ENCODE measurements at regions not wholly inside any gene's neighbourhood (a gene's known extent, or its start where the extent isn't known, plus 50 kb on each side); places are given as distances from the start of the nearest gene placed in this dataset.
A peak's percentile ranks its signal among the peaks of the same experiment; 100 is the strongest.

- Histone ChIP-seq H3K27me3 (ENCODE audit: control insufficient read depth, insufficient read depth, low read length) (peaks cover 68% of the 10 kb centered on the region), H3K9me3 (ENCODE audit: control insufficient read depth, insufficient read depth, low read length) (no peaks in the 10 kb centered on the region), H3K36me3 (ENCODE audit: control insufficient read depth, insufficient read depth, low read length) (no peaks in the 10 kb centered on the region), H3K9ac (ENCODE audit: low read depth, low read length) (no peak overlapping the region), H3K4me1 (ENCODE audit: control insufficient read depth, insufficient read depth, low read length) (peaks cover 6% of the 10 kb centered on the region), H3K4me3 (ENCODE audit: low read depth, low read length) (peak overlapping the region; percentile 59)
Observed at GRCh38 chr6:28693751-28694443, 168.2 kb downstream of the GPX5 start.

DNA sequence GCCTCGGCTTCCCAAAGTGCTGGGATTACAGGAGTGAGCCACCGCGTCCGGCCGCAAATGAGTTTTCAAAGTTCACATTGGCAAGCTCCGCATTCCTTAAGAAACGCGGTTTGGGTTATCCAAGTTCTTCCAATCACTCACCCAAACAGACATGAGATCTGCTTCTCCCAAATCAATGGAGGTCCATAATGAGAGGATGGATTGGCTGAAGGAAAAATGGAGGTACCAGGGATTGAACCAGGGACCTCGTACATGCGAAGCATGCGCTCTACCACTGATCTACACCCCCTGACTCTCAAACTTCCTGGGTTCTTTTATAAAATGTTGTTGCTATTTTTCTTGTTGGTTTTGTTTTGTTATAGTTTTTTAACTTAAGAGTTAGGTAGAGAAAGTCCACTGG is 170.0 kb downstream of the GPX5 start:
- peaks cover 66% of the 10 kb centered on the region for H3K27me3 ChIP-seq (ENCODE audit: control insufficient read depth, insufficient read depth, low read length)
- peaks cover 6% of the 10 kb centered on the region for H3K4me1 ChIP-seq (ENCODE audit: control insufficient read depth, insufficient read depth, low read length)
- no peaks in the 10 kb centered on the region for H3K9me3 ChIP-seq (ENCODE audit: control insufficient read depth, insufficient read depth, low read length)
- peak overlapping the region; percentile 40 for H3K4me3 ChIP-seq (ENCODE audit: low read depth, low read length)
- no peaks in the 10 kb centered on the region for H3K36me3 ChIP-seq (ENCODE audit: control insufficient read depth, insufficient read depth, low read length)
- no peak overlapping the region for H3K9ac ChIP-seq (ENCODE audit: low read depth, low read length)

- no peak overlapping the region for H3K9ac ChIP-seq (ENCODE audit: low read depth, low read length)
- no peaks in the 10 kb centered on the region for H3K9me3 ChIP-seq (ENCODE audit: control insufficient read depth, insufficient read depth, low read length)
- peaks cover 6% of the 10 kb centered on the region for H3K4me1 ChIP-seq (ENCODE audit: control insufficient read depth, insufficient read depth, low read length)
- H3K4me3 ChIP-seq (ENCODE audit: low read depth, low read length): peak overlapping the region; percentile 40
- H3K36me3 ChIP-seq (ENCODE audit: control insufficient read depth, insufficient read depth, low read length): no peaks in the 10 kb centered on the region
- peaks cover 66% of the 10 kb centered on the region for H3K27me3 ChIP-seq (ENCODE audit: control insufficient read depth, insufficient read depth, low read length)
Observed at GRCh38 chr6:28696167-28696566, 170.5 kb downstream of the GPX5 start.

DNA sequence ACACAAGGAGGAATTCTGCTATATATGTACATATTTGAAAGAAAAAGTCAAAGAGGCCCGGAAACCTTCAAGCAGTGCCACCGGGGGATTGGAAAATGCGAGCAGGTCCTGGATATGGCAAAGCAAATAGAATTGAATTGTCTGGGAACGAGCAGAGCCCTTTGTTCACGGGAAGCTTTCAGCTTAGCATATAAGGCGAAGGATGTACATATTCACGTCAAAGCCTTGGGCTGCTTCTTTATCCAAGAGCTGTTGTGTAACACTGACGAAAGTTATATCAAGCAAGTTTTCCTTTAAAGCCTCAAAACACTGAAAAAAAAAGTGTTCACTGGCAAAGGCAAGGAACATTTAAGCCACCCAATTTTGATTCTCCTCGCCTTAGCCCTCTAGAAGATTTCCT is 171.0 kb downstream of the GPX5 start:
- H3K36me3 ChIP-seq (ENCODE audit: control insufficient read depth, insufficient read depth, low read length): no peaks in the 10 kb centered on the region
- H3K4me1 ChIP-seq (ENCODE audit: control insufficient read depth, insufficient read depth, low read length): peaks cover 6% of the 10 kb centered on the region
- H3K4me3 ChIP-seq (ENCODE audit: low read depth, low read length): peak overlapping the region; percentile 40
- H3K9ac ChIP-seq (ENCODE audit: low read depth, low read length): no peak overlapping the region
- no peaks in the 10 kb centered on the region for H3K9me3 ChIP-seq (ENCODE audit: control insufficient read depth, insufficient read depth, low read length)
- H3K27me3 ChIP-seq (ENCODE audit: control insufficient read depth, insufficient read depth, low read length): peaks cover 64% of the 10 kb centered on the region

DNA sequence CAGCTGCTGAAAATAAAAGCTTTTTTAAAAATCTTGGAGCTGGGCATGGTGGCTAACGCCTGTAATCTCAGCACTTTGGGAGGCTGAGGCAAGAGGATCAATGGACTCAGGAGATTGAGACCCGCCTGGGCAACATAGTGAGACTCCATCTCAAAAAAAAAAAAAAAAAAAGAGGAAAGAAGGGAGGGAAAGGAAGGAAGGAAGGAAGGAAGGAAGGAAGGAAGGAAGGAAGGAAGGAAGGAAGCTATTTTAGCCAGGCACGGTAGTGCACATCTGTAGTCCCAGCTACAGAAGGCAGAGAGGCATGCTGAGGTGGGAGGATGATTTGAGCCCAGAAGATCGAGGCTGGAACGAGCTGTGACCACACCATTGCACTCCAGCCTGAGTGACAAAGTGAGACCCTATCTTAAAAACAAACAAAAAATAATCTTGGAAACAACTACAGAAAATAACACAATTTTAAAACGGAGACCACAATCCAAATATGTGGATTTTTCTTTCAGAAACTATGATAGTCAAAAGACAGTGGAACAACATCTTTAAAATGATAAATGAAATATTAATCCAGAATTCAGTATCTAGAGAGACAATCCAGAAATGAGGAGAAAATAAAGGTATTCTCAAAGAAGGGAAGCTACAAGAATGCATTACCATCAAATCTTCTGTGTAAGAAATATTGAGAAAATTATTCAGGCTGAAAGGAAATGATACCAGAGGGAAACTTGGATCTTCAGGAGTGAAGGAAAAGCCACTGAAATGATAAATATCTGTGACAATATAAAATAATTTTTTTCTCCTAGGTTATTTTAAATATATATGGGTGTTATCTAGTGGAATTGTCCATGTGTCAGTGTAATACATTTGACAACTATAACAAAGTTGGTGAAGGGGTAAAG is 182.0 kb downstream of the GPX5 start:
- H3K4me3 ChIP-seq (ENCODE audit: low read depth, low read length): no peak overlapping the region
- peaks cover 11% of the 10 kb centered on the region for H3K27me3 ChIP-seq (ENCODE audit: control insufficient read depth, insufficient read depth, low read length)
- no peak overlapping the region for H3K9ac ChIP-seq (ENCODE audit: low read depth, low read length)
- H3K36me3 ChIP-seq (ENCODE audit: control insufficient read depth, insufficient read depth, low read length): no peaks in the 10 kb centered on the region
- no peaks in the 10 kb centered on the region for H3K4me1 ChIP-seq (ENCODE audit: control insufficient read depth, insufficient read depth, low read length)
- no peaks in the 10 kb centered on the region for H3K9me3 ChIP-seq (ENCODE audit: control insufficient read depth, insufficient read depth, low read length)

DNA sequence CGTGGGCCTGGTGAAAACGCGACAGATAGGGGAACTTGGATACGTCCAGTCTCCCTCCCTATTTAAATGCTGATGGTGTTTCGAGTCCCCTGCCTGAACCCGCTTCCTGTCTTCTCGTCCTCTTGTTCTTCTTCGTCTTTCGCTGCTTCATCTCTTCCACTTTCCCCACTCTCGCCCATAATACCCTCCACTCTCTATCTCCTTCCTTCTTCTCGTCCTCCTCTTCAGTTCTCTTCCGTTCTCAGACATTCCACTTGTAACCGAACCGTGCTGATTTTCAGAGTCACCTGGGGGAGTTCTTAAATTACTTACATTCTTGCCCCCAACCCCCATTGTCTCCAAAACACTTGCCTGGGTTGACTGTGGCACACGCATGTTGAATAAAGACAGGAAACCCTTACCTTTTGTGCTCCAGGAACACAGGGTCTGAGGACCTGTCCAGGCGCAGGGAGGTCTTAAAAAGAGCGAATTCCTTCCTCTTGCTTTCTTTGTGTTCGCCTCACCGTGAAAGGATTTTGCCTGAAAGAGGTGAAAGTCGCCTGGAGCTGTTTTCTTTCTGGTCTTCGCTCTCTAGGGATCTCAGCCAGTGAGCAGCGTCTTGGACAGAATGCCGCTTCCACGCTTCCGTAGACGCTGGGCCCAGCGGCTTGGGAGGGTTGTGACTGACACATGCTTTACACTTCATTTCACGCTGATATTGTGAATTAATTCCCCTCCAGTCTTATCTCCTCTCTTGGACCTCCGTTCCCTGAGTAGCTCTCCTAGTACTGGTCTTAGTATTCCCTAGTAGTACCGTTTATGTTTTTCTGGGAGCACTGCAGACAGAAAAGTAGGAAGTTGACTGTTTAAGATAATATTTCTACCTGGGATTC is 184.0 kb downstream of the GPX5 start:
- Histone ChIP-seq H3K9ac (ENCODE audit: low read depth, low read length) (peak overlapping the region; percentile 42), H3K27me3 (ENCODE audit: control insufficient read depth, insufficient read depth, low read length) (peaks cover 11% of the 10 kb centered on the region), H3K9me3 (ENCODE audit: control insufficient read depth, insufficient read depth, low read length) (no peaks in the 10 kb centered on the region), H3K4me3 (ENCODE audit: low read depth, low read length) (peak overlapping the region; percentile 69), H3K36me3 (ENCODE audit: control insufficient read depth, insufficient read depth, low read length) (no peaks in the 10 kb centered on the region), H3K4me1 (ENCODE audit: control insufficient read depth, insufficient read depth, low read length) (no peaks in the 10 kb centered on the region)

DNA sequence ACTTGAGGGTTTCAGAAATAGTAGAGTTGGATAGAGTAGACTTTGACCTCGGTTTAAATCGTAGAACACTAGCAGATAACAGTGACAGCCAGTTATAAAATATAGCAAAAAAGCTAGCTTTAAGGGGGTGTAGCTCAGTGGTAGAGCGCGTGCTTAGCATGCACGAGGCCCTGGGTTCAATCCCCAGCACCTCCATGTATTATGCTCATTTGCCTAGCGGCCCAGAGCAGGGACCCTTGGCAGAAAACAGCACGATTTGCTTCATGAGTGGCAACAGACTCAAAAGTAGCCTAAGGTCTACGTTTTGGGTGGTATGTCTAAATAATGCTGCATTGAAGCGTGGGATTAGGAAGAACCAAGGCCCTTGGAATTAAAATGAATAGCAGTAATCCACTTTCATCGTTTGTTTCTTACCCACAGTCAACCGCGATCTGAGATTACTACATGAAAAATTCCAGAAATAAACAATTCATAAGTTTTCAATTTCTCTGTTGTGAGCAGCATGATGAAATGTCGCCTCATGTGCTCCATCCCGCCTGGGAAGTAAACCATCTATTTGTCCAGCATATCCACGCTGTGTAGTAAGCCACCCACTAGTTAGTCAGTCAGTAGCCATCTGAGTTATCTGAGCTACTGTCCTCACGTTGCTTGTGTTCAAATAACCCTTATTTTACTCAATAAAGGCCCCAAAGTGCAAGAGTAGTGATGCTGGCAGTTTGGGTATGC is 184.9 kb downstream of the GPX5 start:
- peak overlapping the region; percentile 69 for H3K4me3 ChIP-seq (ENCODE audit: low read depth, low read length)

DNA sequence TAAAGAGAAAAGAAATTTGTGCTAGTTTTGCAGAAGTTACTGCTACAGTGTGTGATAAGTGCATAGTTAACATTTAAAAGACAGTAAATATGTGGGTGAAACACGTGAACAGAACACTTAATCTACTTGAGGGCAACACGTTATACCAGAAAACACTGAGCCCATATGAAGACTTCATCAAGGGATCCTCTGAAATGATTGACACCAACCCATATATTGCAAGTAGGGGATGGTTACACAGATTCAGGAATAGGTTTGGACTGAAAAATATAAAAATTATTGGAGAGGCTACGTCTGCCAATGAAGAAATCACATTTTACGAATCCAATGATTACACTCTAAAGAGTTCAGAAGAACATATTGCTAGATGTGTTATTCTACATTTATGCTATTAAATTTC is 185.6 kb downstream of the GPX5 start:
- H3K9me3 ChIP-seq (ENCODE audit: control insufficient read depth, insufficient read depth, low read length): no peaks in the 10 kb centered on the region
- no peak overlapping the region for H3K4me3 ChIP-seq (ENCODE audit: low read depth, low read length)
- H3K27me3 ChIP-seq (ENCODE audit: control insufficient read depth, insufficient read depth, low read length): peaks cover 11% of the 10 kb centered on the region
- no peak overlapping the region for H3K9ac ChIP-seq (ENCODE audit: low read depth, low read length)
- H3K36me3 ChIP-seq (ENCODE audit: control insufficient read depth, insufficient read depth, low read length): no peaks in the 10 kb centered on the region
- H3K4me1 ChIP-seq (ENCODE audit: control insufficient read depth, insufficient read depth, low read length): no peaks in the 10 kb centered on the region

More for the DNA sequence above, 184.9 kb downstream of the GPX5 start:
- H3K9me3 ChIP-seq (ENCODE audit: control insufficient read depth, insufficient read depth, low read length): no peaks in the 10 kb centered on the region
- no peaks in the 10 kb centered on the region for H3K36me3 ChIP-seq (ENCODE audit: control insufficient read depth, insufficient read depth, low read length)
- no peak overlapping the region for H3K9ac ChIP-seq (ENCODE audit: low read depth, low read length)
- no peaks in the 10 kb centered on the region for H3K4me1 ChIP-seq (ENCODE audit: control insufficient read depth, insufficient read depth, low read length)
- H3K27me3 ChIP-seq (ENCODE audit: control insufficient read depth, insufficient read depth, low read length): peaks cover 11% of the 10 kb centered on the region

GRCh38 chr6:28711788-28712341 is 186.2 kb downstream of the GPX5 start:
- no peak overlapping the region for H3K4me3 ChIP-seq (ENCODE audit: low read depth, low read length)
- no peaks in the 10 kb centered on the region for H3K36me3 ChIP-seq (ENCODE audit: control insufficient read depth, insufficient read depth, low read length)
- no peak overlapping the region for H3K9ac ChIP-seq (ENCODE audit: low read depth, low read length)
- no peaks in the 10 kb centered on the region for H3K4me1 ChIP-seq (ENCODE audit: control insufficient read depth, insufficient read depth, low read length)
- peaks cover 11% of the 10 kb centered on the region for H3K27me3 ChIP-seq (ENCODE audit: control insufficient read depth, insufficient read depth, low read length)
- no peaks in the 10 kb centered on the region for H3K9me3 ChIP-seq (ENCODE audit: control insufficient read depth, insufficient read depth, low read length)

DNA sequence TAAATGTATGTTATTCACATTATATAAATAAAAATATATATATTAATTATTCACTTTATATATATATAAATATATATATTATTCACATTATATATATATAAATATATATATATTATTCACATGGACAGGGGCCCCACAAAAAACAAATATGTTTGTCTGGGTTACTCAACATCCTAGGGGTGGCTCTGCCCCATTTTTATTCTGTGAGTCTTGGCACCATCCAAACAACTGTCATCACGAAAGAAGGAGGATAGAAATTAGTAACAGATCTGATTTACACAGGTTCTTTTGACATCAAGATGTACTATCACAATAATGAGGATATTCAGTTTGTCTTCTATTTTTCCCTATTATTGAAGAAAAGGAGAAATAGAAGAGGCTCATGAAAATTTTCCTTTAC is 187.3 kb downstream of the GPX5 start:
- Histone ChIP-seq H3K27me3 (ENCODE audit: control insufficient read depth, insufficient read depth, low read length) (peaks cover 11% of the 10 kb centered on the region), H3K4me3 (ENCODE audit: low read depth, low read length) (no peak overlapping the region), H3K36me3 (ENCODE audit: control insufficient read depth, insufficient read depth, low read length) (no peaks in the 10 kb centered on the region), H3K4me1 (ENCODE audit: control insufficient read depth, insufficient read depth, low read length) (no peaks in the 10 kb centered on the region), H3K9me3 (ENCODE audit: control insufficient read depth, insufficient read depth, low read length) (no peaks in the 10 kb centered on the region), H3K9ac (ENCODE audit: low read depth, low read length) (no peak overlapping the region)

All from iPS-15b (cell line).